HG02981 (cell line): ENCODE measurements at regions not wholly inside any gene's neighbourhood (a gene's known extent, or its start where the extent isn't known, plus 50 kb on each side); places are given as distances from the start of the nearest gene placed in this dataset.
"Not testable (repeated sequence)": the region's sequence is repeated elsewhere in the genome, so short reads cannot be mapped to it uniquely, and the experiment has no call there.

Experiments
- ATAC-seq: cut with Tn5 transposase; IDR thresholded peaks from one replicate; pipeline ENCODE4 v1.9.1; 2021; ENCODE audit warnings: mild to moderate bottlenecking, moderate library complexity; ENCODE audit not compliant: unreplicated experiment

DNA sequence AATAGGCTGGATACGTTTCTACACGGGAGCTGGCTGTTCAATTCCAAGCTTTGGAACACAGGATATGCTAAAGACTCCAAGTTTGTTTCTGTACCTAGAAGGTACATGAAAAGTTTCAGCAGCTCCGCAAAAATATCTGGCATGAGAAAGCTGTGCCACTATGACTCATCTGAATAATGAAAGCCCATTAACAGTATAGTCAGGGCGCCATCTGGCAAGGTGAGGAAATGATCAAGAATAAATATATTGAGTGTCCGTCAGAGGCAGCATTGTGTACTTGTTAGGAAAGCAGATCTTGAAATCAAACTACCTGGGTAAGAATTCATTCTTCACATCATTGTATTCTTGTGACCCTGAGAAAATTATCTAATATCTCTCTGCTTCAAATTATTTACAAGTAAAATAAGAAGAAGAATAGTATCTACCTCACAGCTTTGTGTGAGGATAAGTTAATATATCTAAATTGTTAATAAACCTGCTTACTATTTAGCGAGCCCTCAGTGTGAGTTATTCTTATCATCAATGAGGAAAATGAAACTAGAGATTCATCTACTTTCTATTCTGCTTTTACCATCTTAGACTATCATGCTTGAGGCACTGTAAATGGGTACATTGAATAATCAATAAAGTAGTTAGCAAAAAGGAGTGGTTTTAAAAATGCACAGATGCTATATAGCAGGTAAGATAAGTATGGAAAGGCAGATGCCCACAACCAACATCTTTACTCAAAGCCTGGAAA lies 53.5 kb downstream of the FSCB start:
- ATAC-seq = no peak

DNA sequence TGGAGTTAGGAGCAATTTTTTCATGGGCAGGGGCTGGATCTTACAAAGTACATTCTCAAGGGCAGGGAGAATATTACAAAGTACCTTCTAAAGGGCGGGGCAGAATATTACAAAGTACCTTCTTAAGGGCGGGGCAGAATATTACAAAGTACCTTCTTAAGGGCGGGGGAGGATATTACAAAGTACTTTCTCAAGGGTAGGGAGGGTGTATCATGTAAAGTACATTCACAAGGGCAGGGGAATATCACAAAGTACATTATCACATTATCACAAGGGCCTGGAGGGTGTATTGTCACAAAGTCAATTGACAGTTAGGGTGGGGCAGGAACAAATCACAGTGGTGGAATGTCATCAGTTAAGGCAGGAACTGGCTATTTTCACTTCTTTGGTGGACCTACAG lies 56.9 kb downstream of the FSCB start:
- not testable (repeated sequence) for ATAC-seq

GRCh38 chr14:44449680-44450079 lies 57.4 kb downstream of the FSCB start:
- no peak for ATAC-seq

GRCh38 chr14:44448951-44449358 lies 58.1 kb downstream of the FSCB start:
- no peak for ATAC-seq

DNA sequence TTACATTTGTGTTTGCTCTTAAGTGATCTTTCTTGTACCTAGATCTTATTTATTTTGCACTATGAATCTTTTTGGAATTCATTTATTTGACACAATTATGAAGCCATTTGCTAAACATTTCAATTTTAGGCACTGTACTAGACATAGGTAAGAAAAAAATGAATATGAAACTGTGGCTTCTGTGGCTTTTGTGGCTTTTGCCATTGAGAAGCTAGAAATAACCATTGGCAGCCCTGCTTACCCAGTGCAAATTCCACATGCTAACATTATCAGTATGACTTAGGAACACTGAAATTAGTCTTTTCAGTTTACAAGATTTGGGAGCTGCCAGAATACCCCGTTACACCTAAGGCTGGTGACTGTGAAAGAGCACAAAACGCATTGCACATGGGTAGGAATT lies 60.1 kb downstream of the FSCB start:
- ATAC-seq = no peak

GRCh38 chr14:44444454-44444853 lies 62.6 kb downstream of the FSCB start:
- no peak for ATAC-seq

GRCh38 chr14:44438936-44439335 lies 68.1 kb downstream of the FSCB start:
- ATAC-seq = no peak

GRCh38 chr14:44438221-44438620 lies 68.9 kb downstream of the FSCB start:
- no peak for ATAC-seq

DNA sequence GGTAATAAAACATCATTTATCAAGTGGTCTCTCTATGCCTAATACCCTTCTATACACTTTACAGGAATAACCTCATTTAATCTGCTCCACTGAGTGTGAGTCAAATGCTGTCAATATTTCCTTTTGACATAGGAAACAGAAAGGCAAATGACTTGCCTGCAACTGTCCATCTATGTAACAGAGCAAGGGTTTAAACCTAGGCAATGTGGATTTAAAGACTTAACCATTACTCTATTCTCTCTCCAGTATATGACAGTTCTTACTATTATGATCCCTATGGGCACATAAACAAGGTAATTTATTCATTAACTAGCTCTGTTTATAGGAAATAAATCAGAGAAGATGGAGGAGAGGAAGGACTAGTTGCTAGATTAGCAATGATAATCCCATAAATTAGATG lies 70.6 kb downstream of the FSCB start:
- no peak for ATAC-seq

- no peak for ATAC-seq
Measured at GRCh38 chr14:44428231-44428945, 78.7 kb downstream of the FSCB start.

- no peak for ATAC-seq
Measured at GRCh38 chr14:44422699-44423098, 84.4 kb downstream of the FSCB start.

GRCh38 chr14:44420226-44420625 lies 86.9 kb downstream of the FSCB start:
- ATAC-seq = no peak

DNA sequence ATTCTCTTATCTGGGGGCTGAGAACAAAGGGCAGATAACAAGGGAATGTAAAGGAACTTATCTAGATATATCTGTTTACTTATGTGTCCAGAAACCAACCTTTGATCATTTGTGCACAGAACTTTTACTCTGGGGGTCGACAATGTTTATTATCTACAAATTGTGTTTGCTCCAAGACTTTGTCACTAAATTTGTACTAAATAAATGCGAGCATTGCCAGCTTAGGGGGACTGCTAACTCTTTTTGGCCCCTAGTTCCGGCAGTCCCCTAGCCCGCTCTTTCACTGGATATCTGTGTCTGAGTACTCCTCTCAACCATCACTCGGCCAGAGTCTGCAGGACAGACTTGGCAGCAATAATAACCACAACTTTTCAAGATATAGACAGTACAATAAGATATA lies 88.2 kb downstream of the FSCB start:
- no peak for ATAC-seq

DNA sequence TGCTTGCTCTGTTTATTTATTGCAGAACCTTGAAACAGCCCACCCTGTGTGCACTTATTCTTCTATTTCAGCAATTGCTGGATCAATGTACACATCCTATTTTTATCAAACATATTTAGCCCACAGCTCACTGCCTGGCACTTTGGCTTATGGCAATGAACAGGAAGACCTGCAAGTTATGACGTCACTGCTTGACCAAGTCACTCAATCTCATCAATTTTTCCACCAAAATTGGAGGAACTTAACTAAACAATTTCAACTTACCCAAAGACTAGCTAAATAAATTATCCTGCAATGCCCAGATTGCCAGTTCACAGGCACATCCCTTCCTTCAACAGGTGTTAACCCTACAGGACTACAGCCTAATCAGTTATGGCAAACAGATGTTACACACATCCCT lies 89.3 kb downstream of the FSCB start:
- ATAC-seq = no peak

DNA sequence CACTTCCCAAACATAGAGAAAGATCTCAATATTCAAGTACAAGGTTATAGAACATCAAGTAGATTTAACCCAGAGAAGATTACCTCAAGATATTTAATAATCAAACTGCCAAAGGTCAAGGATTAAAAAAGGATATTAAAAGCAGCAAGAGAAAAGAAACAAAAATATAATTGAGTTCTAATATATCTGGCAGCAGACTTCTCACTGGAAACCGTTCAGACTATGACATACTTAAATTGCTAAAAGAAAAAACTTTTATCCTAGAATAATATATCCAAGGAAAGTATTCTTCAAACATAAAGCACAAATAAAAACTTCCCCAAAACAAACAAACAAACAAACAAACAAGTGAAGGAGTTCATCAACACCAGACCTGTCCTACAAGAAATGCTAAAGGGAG lies 92.4 kb downstream of the FSCB start:
- no peak for ATAC-seq

DNA sequence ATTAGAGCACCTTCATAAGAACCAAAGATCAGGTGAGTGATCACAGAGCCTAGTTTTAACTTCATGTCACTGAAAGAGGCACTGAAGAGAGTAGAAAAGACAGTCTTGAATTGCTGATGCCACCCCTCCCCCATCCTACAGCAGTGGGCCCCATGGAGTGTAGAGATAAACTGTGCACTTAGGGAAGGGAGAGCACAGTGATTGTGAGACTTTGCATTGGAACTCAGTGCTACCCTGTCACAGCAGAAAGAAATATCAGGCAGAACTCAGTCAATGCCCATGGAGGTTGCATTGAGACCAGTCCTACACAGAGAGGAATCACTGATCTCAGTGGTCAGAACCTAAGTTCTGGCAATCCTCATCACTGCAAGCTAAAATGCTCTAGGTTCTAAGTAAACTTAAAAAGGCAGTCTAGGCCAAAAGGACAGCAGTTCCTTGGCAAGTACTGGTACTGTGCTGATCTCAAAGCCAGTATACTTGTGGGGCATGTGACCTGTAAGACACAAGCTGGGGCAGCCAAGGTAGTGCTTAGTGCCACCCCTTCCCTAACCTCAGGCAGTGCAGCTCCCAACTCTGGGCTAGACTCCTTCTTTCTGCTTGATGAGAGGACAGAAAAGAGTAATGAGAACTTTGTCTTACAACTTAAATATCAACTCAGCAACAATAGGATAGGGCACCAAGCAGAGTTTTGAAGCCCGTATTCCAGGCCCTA lies 94.1 kb downstream of the FSCB start:
- no peak for ATAC-seq

- no peak for ATAC-seq
Measured at GRCh38 chr14:44405011-44405486, 102.0 kb downstream of the FSCB start.

DNA sequence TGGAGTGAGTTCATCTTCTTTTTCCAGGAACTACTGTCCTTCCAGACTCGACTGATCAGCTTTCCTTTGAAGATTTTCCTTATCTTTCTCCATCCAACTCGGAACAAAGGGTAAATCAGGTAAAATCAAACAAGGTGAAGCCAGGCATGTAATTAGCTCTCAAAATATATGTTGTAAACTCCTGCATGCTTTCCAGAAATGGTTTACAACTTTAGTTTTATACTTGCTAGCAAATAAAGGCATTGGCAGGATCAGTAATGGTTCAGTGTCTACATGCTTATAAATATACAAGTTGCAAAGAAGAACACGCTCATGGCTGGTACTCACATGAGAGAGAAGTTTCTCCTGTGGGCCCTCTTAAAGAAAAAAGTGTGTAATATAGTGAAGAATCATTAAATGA lies 102.5 kb downstream of the FSCB start:
- ATAC-seq = no peak

DNA sequence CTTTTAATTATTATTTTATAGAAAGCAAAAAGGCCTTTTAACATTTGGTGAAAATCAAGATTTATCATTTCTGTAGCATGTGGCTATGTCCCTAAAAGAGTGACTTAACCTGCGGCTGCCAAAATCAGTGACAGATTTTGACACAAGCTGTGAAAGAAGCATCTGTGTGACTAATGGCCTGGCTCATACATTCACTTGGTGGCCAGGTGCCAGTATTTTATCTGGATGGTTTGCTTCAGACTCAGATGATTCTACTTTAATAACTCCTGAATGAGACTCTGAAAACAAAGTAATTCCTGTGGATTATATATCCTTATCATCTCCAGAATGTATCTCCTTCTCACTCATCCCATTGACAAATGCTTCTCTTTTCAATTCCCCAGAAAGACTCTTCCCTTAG lies 103.0 kb downstream of the FSCB start:
- no peak for ATAC-seq

GRCh38 chr14:44403193-44403592 lies 103.9 kb downstream of the FSCB start:
- no peak for ATAC-seq

DNA sequence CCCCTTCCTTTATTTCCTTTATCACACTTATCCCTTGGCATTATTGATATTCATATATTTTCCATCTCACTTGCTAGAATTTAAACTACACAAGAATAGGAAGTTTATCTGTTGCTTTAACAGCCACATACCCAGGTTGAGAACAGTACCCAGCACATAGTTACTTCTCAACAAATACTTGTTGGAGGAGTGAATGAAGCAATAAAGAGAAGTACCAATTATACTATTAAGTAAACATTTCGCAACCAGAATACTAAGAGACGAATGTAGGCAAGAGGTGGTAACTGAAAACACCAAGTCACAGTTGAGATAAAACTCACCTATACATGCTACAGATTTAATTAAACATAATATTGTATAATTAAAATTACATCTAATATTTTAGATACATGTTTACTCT lies 110.9 kb downstream of the FSCB start:
- no peak for ATAC-seq

GRCh38 chr14:44392984-44393383 lies 114.1 kb downstream of the FSCB start:
- no peak for ATAC-seq
